GM18517 (cell line): ENCODE measurements at regions not wholly inside any gene's neighbourhood (a gene's known extent, or its start where the extent isn't known, plus 50 kb on each side); places are given as distances from the start of the nearest gene placed in this dataset.
"Not testable (repeated sequence)": the region's sequence is repeated elsewhere in the genome, so short reads cannot be mapped to it uniquely, and the experiment has no call there.

Experiments used
- ATAC-seq: cut with Tn5 transposase; IDR thresholded peaks from one replicate; pipeline ENCODE4 v1.9.1; 2021; ENCODE audit warnings: mild to moderate bottlenecking, moderate library complexity; ENCODE audit not compliant: unreplicated experiment

GRCh38 chr9:95587021-95587964 lies 70.5 kb upstream of the PTCH1 start:
- no peak for ATAC-seq

GRCh38 chr9:95586326-95586725 lies 69.6 kb upstream of the PTCH1 start:
- ATAC-seq = no peak

- no peak for ATAC-seq
Observed at GRCh38 chr9:95585824-95586223, 69.1 kb upstream of the PTCH1 start.

GRCh38 chr9:95584176-95584575 lies 67.4 kb upstream of the PTCH1 start:
- ATAC-seq = no peak

GRCh38 chr9:95581900-95582299 lies 65.1 kb upstream of the PTCH1 start:
- no peak for ATAC-seq

- ATAC-seq = no peak
Observed at GRCh38 chr9:95580812-95581761, 64.3 kb upstream of the PTCH1 start.

- ATAC-seq = no peak
Observed at GRCh38 chr9:95574866-95575553, 58.2 kb upstream of the PTCH1 start.

- ATAC-seq = no peak
Observed at GRCh38 chr9:95574176-95574575, 57.4 kb upstream of the PTCH1 start.

GRCh38 chr9:95573463-95573862 lies 56.7 kb upstream of the PTCH1 start:
- ATAC-seq = no peak

GRCh38 chr9:95572381-95573151 lies 55.8 kb upstream of the PTCH1 start:
- ATAC-seq = no peak

GRCh38 chr9:95570646-95571045 lies 53.9 kb upstream of the PTCH1 start:
- no peak for ATAC-seq

GRCh38 chr9:95570150-95570549 lies 53.4 kb upstream of the PTCH1 start:
- no peak for ATAC-seq

GRCh38 chr9:95568735-95569134 lies 52.0 kb upstream of the PTCH1 start:
- not testable (repeated sequence) for ATAC-seq
